GM19468 (cell line): ENCODE measurements at regions not wholly inside any gene's neighbourhood (a gene's known extent, or its start where the extent isn't known, plus 50 kb on each side); places are given as distances from the start of the nearest gene placed in this dataset.

Experiments
- ATAC-seq: cut with Tn5 transposase; IDR thresholded peaks from one replicate; pipeline ENCODE4 v1.9.1; 2021; ENCODE audit warnings: mild to moderate bottlenecking, moderate library complexity, moderate number of reproducible peaks; ENCODE audit not compliant: unreplicated experiment; ENCODE audit errors: extremely low read depth

- ATAC-seq: no peak
These were observed 1270.2 kb downstream of the BRD1 start for GRCh38 chr22:48557473-48557872.

DNA sequence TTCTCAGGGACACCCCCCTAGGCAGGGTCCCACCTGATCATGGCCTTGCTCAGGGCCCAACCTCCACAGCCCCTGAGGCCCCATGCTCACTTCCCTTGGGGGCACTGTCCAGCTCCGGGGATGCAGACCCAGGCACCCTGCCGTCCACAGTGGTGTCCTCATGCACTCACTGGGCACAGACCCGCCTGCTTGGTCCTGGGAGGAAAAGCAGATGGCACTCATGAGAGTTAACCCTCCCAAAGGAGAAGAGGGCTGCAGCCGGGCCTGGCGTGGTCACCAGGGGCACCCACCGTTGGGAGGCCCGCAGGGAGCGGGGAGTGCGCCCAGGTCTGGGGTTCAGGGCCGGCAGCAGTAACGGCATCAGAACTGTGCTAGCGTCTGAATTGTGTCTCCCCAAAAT lies 1270.9 kb downstream of the BRD1 start:
- no peak for ATAC-seq

DNA sequence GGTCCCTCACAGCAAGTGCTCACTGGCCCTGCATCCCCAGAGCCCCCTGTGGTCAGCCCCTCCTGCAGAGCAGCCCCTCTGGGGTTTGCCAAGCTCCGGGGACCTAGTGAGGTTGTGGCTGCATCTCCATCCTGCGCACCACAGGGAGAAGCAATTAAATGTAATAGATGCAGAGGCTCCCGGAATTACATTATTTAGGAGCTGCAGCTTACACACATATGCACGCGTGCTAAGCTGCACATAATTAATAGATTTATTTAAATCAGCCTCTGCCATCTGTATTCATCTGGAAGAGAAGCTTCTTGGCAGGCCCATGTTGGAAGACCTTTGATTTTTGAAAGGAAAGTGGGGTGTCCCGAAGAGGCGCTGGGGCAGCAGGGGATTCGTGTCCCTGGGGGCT lies 1271.5 kb downstream of the BRD1 start:
- ATAC-seq: no peak

GRCh38 chr22:48555606-48556005 lies 1272.1 kb downstream of the BRD1 start:
- no peak for ATAC-seq

- ATAC-seq: no peak
These were observed 1272.6 kb downstream of the BRD1 start for GRCh38 chr22:48554893-48555572.

DNA sequence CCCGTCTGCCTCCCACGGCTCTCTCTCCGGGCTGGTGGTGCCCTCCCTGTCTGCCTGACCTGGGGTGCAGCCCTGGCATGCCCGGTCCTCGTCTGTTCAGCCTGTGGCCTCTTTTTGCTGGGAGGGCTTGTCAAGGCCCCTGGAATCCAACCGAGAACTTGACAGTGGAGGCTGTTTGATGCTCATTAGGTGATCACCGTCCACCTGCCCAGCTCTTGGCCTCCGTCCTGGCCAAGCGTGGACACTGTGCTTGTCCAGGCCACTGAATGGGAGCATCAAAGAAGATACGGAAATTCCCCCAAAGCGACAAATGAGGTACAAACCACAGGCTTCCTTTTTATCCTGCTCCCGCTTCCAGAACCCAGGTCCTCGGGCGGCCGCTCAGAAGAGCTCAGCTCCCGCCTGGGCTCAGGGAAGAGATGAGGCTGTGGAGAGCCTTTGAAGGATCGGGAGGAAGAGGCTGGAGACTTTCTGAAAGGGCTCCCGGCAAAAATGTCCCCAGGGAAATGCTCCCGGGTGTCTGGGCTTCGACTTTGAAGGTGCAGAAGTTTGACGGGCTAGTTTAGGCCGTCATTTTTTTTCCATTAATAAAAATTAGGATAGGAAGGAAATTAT lies 1273.9 kb downstream of the BRD1 start:
- ATAC-seq: no peak

GRCh38 chr22:48553119-48553518 lies 1274.6 kb downstream of the BRD1 start:
- ATAC-seq: no peak

DNA sequence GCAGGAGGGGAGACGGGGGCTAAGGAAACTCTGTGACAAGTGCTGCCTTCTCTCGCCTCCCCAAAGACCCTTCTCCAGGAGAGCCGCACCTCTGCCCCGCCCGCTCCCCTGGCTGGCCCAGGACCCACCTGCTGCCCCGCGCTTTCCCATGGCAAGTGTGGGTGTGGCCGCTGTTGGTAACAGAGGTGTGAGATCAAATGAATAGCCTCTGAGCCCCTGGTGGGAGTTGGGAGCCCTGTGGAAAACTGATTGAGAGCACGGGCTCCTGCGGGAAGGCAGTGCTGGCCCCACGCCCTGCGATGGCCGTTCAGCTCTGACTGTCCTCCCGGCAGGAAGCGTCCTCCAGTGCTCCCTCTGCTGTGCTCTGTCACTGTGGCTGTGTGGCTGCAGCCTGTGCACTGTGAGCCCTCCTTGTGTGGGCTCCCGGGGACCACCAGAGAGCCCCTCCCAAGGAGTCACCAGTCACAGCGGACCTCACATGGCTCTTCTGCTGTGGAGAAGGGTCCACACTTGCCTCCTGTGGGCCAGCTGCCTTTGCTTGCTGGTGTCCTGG lies 1275.9 kb downstream of the BRD1 start:
- no peak for ATAC-seq

- no peak for ATAC-seq
These were observed 1276.6 kb downstream of the BRD1 start for GRCh38 chr22:48551061-48551460.

- ATAC-seq: no peak
These were observed 1279.3 kb downstream of the BRD1 start for GRCh38 chr22:48548391-48548790.

- ATAC-seq: no peak
These were observed 1279.7 kb downstream of the BRD1 start for GRCh38 chr22:48547971-48548370.

- ATAC-seq: no peak
These were observed 1280.8 kb downstream of the BRD1 start for GRCh38 chr22:48546653-48547424.

DNA sequence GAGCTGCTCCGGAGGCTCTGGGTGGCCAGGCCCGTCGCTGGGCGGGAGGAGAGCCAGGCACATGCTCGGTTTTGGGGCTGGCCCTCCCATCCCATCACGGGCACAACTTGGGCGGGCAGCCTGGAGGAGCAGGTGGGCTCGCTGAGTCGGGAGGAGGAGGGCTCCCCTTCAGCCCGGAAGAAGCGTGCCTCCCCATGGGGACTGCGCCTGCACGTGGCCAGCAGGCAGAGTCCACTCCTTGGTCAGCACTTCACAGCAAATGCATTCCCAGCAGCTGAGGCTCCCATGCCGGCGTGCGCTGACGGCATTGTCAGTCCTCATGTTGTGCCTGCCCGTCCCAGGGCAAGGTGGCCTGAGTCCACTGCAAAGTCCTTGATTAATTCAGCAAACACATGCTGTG lies 1281.7 kb downstream of the BRD1 start:
- ATAC-seq: no peak

DNA sequence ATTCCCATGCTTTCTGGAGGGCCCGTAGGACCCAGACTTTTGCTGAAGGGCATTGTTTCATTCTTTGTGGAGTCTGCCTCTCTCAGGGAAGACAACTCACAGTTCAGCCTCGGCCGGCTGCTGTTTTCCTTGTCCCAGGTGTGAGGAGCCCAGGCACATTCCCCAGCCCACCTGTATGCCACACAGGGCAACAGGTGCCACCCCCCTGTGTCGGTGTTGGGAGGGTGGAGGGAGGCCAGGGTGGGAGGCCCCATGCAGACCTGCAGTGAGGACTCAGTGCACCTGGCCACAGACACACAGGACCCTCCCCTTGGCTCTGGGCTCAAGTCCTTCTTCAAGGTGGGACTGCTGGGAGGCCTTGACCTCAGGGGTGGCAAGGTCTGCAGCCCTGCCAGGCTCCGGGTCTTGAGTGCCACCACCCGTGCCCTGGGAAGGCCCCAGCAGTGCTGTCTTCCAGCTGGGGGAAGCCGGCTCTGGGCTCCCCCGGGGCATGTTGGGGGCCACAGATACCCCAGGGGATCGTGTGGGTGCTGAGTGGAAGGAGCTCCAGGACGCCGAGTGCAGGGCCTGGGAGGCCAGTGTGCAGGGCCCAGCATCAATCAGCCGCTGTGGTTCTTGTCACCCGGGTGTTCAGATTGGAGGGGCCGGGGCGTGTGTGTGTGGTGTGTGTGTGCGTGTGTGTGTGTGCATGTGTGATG lies 1286.1 kb downstream of the BRD1 start:
- no peak for ATAC-seq

- ATAC-seq: no peak
These were observed 1288.4 kb downstream of the BRD1 start for GRCh38 chr22:48539261-48539660.

DNA sequence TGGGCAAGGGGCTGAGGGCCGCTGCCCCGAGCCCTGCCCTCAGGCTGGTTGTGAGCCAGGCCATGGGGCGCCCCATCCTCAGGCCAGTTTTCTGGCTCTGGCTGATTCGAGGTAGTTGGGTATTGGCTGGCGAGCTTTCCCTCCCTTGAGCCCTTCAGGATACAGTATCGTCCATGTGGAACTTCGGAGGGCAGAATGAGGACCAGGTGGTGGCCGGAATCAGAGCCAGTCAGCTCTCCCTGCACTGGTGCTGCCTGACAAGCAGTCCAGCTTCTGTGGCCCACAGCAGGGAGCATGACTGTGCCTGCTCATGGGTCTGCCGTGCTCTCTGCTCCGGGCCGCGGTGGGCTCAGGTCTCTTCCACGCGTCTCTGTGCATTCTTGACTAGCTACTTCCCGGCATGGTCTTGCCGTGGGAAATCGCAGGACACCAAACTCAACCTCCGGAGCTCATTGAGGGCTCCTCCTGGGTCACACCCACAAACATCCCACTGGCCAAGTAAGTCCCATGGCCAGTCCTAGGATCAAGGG lies 1289.3 kb downstream of the BRD1 start:
- no peak for ATAC-seq

- no peak for ATAC-seq
These were observed 1290.4 kb downstream of the BRD1 start for GRCh38 chr22:48537343-48537680.

DNA sequence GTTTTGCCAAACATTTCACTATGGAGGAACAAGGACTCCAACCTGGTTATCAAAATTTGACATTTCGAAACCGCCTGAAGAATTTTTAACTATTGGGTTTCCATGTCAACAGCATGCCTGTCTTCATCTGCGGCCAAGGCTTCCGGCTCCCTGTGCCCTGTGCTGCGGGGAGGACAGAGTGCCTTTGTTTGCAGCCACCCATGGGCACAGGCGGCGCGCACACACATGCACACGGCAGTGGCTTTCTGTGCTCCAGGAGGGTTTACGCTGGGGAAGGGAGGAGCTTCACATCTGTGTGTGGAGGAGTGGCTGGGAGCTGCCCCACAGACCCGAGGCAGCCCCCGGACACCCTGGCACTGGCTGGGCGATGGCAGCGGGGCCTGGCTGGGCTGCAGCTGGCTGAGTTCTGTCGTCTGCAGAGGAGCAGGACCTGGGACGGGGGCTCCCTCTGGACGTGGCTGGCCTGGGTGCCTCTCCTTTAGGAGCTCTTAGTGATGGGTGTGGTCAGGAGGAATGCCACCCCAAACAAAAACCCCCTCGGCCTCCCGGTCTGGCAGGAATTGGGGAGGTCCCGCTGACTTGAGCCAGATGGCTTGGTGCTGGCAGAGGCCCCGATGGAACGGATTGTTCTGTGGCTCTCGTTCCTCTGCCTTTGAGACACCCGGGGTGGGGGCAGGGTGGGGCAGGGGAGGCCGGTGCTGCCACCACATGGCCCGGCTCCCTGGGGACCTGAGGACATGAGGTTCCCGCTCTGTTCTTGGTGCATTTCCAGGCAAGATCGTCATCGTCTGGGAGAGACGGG lies 1290.9 kb downstream of the BRD1 start:
- no peak for ATAC-seq

DNA sequence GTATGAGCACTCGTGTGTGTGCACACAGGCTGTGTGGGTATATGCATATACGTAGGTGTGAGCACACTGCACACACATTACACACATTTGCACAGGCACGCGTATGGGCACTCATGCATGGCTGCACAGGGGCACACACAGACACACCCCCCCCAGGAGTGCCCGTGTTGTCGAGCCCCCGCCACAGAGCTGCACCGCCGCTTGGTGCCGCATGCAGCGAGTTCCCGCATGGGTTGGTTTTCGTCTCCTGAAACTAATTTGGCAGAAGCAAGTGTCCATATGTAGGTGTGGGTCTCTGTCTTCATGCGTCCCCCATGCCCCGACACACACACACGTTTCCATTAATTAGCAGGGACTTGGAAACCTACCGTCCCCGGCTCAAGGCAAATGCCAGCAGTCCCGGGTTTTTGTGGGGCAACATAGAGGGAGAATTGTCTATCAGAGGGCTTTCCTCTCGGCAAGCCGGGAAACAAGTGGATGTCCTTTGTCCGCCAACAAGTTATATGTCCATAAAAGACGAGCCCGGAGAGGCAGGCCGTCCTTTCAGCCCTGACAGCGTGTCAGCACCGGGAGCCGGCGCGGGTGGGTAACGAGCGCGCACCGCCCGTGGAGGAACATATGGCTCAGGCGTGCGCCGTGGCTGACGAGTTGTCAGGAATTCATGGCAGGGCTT lies 1291.7 kb downstream of the BRD1 start:
- no peak for ATAC-seq
